ENCODE measurements at regions not wholly inside any gene's neighbourhood (a gene's known extent, or its start where the extent isn't known, plus 50 kb on each side); places are given as distances from the start of the nearest gene placed in this dataset.
"Not testable (repeated sequence)": the region's sequence is repeated elsewhere in the genome, so short reads cannot be mapped to it uniquely, and the experiment has no call there.

DNA sequence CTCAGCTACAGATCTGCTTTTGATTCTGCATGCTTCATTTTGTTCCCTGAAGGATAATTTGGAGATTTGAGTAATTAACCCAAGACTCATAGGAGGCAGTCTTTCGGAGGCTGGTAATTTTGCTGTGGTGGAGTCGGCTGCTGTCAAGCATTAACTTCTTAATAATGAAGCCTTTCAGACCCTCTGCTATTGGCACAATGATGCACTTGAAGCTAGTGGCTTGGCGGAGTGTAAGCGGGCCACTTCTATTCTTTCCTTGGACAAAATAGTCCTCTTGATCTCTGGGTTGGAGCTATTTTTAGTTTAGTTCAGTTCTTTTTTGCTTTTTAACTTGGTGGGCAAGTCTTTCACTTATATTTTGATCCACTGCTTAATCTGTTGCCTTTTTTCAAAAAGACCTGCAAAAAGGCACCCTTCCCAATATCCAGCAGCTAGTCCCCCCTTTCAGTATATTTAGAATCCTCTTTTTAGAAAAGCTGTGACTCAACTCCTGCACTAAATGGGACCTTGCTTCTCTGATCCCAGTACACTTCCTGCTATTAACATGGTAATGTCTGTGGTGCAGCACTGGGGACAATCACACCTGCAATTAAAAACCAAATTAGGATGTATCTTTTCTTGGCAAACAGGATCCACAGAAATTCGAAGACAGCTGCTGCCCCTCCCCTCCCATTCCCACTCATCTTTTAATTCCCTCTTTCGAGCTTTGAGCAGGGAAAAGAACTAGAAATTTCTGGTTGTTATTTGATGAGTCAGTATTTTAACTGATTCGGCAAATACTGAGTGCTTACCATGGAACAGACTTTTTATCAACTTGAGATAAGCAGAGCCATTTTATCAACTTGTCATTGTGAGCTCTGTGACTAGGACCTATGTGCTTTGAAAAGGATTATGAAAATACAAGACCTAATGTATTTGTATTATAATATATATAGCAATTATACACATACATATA is 169.4 kb upstream of the ANKRD55 start:
- no peak overlapping the region for H3K4me3 Mint-ChIP-seq
- DNase-seq (no peak), ATAC-seq (no peak)
- H3K27me3 Mint-ChIP-seq (ENCODE audit: low read depth): no peaks in the 10 kb centered on the region
- no peaks in the 10 kb centered on the region for H3K4me1 Mint-ChIP-seq (ENCODE audit: low read depth)
- no peaks in the 10 kb centered on the region for H3K9me3 Mint-ChIP-seq
- no peaks in the 10 kb centered on the region for H3K36me3 Mint-ChIP-seq (ENCODE audit: insufficient read depth)

GRCh38 chr5:56397796-56398195 is 164.7 kb upstream of the ANKRD55 start:
- H3K4me3 Mint-ChIP-seq; H3K36me3 Mint-ChIP-seq (ENCODE audit: insufficient read depth); H3K27me3 Mint-ChIP-seq (ENCODE audit: low read depth); H3K4me1 Mint-ChIP-seq (ENCODE audit: low read depth); DNase-seq; ATAC-seq: not testable (repeated sequence)
- peaks cover 20% of the 10 kb centered on the region for H3K9me3 Mint-ChIP-seq

DNA sequence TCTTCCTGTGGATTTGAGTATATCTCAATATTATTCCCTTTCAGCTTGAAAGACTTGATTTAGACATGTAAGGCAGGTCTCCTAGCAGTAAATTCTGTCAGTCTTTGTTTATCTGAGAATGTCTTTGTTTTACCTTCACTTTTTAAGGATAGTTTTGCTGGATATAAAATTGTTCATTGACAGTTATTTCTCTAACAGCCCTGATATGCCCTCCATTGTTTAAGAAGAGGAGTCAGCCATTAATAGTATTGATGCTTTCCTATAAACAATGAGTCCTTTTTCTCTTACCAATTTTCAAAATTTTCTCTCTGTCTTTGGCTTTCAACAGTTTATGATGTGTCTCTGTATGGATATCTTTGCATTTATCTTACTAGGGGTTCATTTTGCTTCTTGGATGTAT is 163.5 kb upstream of the ANKRD55 start:
- DNase-seq (no peak), ATAC-seq (no peak)
- Mint-ChIP-seq H3K36me3 (ENCODE audit: insufficient read depth) (peaks cover 3% of the 10 kb centered on the region), H3K9me3 (peaks cover 27% of the 10 kb centered on the region), H3K27me3 (ENCODE audit: low read depth) (no peaks in the 10 kb centered on the region), H3K4me3 (no peak overlapping the region), H3K4me1 (ENCODE audit: low read depth) (peaks cover 2% of the 10 kb centered on the region)

DNA sequence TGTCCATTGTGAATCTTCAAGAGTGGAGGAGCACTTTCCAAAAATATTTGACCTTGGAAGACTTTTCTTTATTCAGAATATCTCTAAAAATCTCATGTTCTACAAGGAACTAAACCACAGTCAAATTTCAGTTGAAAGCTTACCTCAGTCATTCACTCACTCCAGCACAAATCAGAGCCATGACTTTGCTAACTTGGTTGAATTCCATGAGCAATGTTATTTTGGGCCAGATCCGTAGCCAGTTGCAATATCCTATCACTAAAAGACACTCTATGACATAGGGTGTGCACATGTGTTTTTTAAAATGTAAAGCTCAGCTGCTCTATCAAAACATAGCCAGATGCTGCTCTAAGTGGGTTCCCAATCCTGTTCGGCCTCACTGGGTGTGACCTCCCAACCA is 156.1 kb upstream of the ANKRD55 start:
- Mint-ChIP-seq H3K9me3 (peaks cover 6% of the 10 kb centered on the region), H3K36me3 (ENCODE audit: insufficient read depth) (no peaks in the 10 kb centered on the region), H3K4me3 (no peak overlapping the region), H3K27me3 (ENCODE audit: low read depth) (no peaks in the 10 kb centered on the region), H3K4me1 (ENCODE audit: low read depth) (peaks cover 2% of the 10 kb centered on the region)
- DNase-seq: no peak
- no peak for ATAC-seq

DNA sequence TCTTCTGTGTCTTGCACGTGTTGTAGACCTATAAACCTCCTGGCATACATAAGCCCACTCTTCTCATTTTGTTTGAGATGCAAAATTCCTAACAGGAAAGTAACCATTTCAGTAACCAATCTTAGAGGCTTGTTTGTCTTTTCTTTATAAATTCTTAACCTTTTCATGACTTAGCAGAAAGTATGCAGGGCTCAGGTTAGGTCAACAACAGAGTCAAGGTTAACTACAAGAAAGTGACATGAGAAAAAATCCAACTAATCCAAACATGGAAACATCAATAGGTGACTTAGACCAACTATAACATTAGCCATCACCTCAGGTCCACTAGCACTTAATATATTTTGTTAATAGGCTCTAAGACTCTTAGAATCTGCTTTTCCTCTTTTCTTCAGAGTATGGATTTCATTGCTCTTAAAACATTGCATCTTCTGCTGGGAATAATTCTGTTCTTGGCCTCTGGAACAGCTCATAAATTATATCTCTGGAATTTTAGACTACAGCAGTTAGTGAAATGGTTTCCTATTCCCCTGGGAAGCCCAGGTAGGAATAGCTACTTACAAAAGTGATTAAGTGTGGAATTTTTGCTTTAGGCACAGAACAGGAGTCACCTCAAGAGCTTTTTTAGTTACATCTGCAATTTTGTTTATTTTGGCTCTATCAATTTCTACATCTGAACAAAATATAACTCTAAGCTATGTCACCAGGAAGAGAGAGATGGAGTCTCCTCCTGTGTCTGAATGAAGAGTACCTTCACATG is 155.3 kb upstream of the ANKRD55 start:
- peaks cover 2% of the 10 kb centered on the region for H3K4me1 Mint-ChIP-seq (ENCODE audit: low read depth)
- H3K4me3 Mint-ChIP-seq: no peak overlapping the region
- H3K36me3 Mint-ChIP-seq (ENCODE audit: insufficient read depth): no peaks in the 10 kb centered on the region
- no peaks in the 10 kb centered on the region for H3K27me3 Mint-ChIP-seq (ENCODE audit: low read depth)
- ATAC-seq: no peak
- no peak for DNase-seq
- peaks cover 6% of the 10 kb centered on the region for H3K9me3 Mint-ChIP-seq

- Mint-ChIP-seq H3K9me3 (no peaks in the 10 kb centered on the region), H3K27me3 (ENCODE audit: low read depth) (no peaks in the 10 kb centered on the region), H3K36me3 (ENCODE audit: insufficient read depth) (no peaks in the 10 kb centered on the region), H3K4me3 (no peak overlapping the region), H3K4me1 (ENCODE audit: low read depth) (no peaks in the 10 kb centered on the region)
- DNase-seq (no peak), ATAC-seq (no peak)
Measured at GRCh38 chr5:56386046-56386445, 152.9 kb upstream of the ANKRD55 start.

- no peaks in the 10 kb centered on the region for H3K36me3 Mint-ChIP-seq (ENCODE audit: insufficient read depth)
- H3K4me1 Mint-ChIP-seq (ENCODE audit: low read depth): no peaks in the 10 kb centered on the region
- H3K27me3 Mint-ChIP-seq (ENCODE audit: low read depth): no peaks in the 10 kb centered on the region
- no peak for DNase-seq
- H3K4me3 Mint-ChIP-seq: no peak overlapping the region
- H3K9me3 Mint-ChIP-seq: no peaks in the 10 kb centered on the region
- no peak for ATAC-seq
Measured at GRCh38 chr5:56384186-56384585, 151.1 kb upstream of the ANKRD55 start.

GRCh38 chr5:56383761-56384160 is 150.6 kb upstream of the ANKRD55 start:
- H3K27me3 Mint-ChIP-seq (ENCODE audit: low read depth): no peaks in the 10 kb centered on the region
- no peaks in the 10 kb centered on the region for H3K36me3 Mint-ChIP-seq (ENCODE audit: insufficient read depth)
- ATAC-seq (no peak), DNase-seq (no peak)
- no peak overlapping the region for H3K4me3 Mint-ChIP-seq
- H3K9me3 Mint-ChIP-seq: no peaks in the 10 kb centered on the region
- no peaks in the 10 kb centered on the region for H3K4me1 Mint-ChIP-seq (ENCODE audit: low read depth)

DNA sequence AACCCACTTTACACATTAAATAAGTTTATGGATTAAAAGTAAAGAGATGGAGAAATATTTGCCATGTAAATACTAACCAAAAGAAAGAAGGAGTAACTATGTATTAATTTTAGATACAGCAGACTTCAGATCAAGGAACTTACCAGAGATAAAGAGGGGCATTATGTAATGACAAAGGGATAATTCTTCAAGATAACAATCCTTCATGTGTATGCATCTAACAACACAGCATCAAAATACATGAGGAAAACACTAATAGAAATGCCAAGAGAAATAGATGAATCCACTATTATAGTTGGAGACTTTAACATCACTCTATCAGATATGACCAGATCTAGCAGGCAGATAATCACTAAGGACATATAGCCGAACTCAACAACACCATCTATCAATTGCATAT is 149.8 kb upstream of the ANKRD55 start:
- Mint-ChIP-seq H3K36me3 (ENCODE audit: insufficient read depth) (no peaks in the 10 kb centered on the region), H3K4me3 (no peak overlapping the region), H3K27me3 (ENCODE audit: low read depth) (no peaks in the 10 kb centered on the region), H3K4me1 (ENCODE audit: low read depth) (no peaks in the 10 kb centered on the region), H3K9me3 (no peaks in the 10 kb centered on the region)
- ATAC-seq (no peak), DNase-seq (no peak)

DNA sequence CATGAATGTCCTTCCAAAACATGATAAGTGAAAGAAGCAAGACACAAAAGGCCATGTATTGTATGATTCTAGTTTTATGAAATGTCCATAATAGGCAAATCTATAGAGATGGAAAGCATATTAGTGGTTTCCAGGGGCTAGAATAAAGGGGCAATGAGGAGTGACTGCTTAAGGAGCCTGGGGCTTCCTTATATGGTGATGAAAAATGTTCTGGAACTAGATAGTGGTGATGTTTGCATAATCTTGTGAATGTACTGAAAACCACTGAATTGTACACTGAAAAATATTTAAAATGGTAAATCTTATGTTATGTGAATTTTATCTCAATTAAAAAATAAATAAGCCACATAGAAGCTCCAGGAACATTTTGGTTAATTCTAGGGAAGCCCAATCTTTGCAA is 144.4 kb upstream of the ANKRD55 start:
- no peaks in the 10 kb centered on the region for H3K4me1 Mint-ChIP-seq (ENCODE audit: low read depth)
- no peak for ATAC-seq
- H3K4me3 Mint-ChIP-seq: no peak overlapping the region
- DNase-seq: no peak
- H3K9me3 Mint-ChIP-seq: peaks cover 4% of the 10 kb centered on the region
- no peaks in the 10 kb centered on the region for H3K27me3 Mint-ChIP-seq (ENCODE audit: low read depth)
- peaks cover 5% of the 10 kb centered on the region for H3K36me3 Mint-ChIP-seq (ENCODE audit: insufficient read depth)

GRCh38 chr5:56376128-56376527 is 143.0 kb upstream of the ANKRD55 start:
- H3K27me3 Mint-ChIP-seq (ENCODE audit: low read depth): no peaks in the 10 kb centered on the region
- H3K36me3 Mint-ChIP-seq (ENCODE audit: insufficient read depth): peaks cover 5% of the 10 kb centered on the region
- H3K4me3 Mint-ChIP-seq: no peak overlapping the region
- no peaks in the 10 kb centered on the region for H3K4me1 Mint-ChIP-seq (ENCODE audit: low read depth)
- H3K9me3 Mint-ChIP-seq: peaks cover 4% of the 10 kb centered on the region
- DNase-seq (no peak), ATAC-seq (no peak)

DNA sequence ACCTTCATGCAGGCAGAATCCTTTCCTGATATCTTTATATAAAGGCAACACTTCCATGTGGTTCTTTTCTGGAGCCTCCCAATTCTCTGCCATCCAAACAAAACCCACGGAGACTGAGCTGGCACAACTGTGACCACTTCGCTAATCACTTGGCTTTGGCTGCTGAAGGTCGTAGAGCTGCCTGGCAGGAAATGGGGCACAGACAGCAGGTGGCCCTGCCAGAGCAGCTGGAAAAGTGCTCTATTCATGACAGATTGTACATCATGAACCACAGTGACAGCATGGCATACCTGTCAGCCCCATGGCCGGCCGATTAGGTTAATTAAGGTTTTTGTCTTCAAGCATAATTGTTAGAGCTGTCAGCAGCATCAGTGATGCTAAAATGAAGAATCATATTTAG is 141.9 kb upstream of the ANKRD55 start:
- H3K4me1 Mint-ChIP-seq (ENCODE audit: low read depth): no peaks in the 10 kb centered on the region
- ATAC-seq (no peak), DNase-seq (no peak)
- peaks cover 4% of the 10 kb centered on the region for H3K9me3 Mint-ChIP-seq
- H3K4me3 Mint-ChIP-seq: no peak overlapping the region
- H3K36me3 Mint-ChIP-seq (ENCODE audit: insufficient read depth): peaks cover 5% of the 10 kb centered on the region
- H3K27me3 Mint-ChIP-seq (ENCODE audit: low read depth): no peaks in the 10 kb centered on the region

DNA sequence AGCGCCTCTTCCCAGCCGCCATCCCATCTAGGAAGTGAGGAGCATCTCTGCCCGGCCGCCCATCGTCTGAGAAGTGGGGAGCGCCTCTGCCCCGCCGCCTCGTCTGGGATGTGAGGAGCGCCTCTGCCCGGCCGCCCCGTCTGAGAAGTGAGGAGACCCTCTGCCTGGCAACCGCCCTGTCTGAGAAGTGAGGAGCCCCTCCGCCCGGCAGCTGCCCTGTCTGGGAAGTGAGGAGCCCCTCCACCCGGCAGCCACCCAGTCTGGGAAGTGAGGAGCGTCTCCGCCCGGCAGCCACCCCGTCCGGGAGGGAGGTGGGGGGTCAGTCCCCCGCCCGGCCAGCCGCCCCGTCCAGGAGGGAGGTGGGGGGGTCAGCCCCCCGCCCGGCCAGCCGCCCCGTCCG is 139.4 kb upstream of the ANKRD55 start:
- H3K4me1 Mint-ChIP-seq (ENCODE audit: low read depth); ATAC-seq; DNase-seq; H3K9me3 Mint-ChIP-seq; H3K36me3 Mint-ChIP-seq (ENCODE audit: insufficient read depth); H3K27me3 Mint-ChIP-seq (ENCODE audit: low read depth); H3K4me3 Mint-ChIP-seq: not testable (repeated sequence)

DNA sequence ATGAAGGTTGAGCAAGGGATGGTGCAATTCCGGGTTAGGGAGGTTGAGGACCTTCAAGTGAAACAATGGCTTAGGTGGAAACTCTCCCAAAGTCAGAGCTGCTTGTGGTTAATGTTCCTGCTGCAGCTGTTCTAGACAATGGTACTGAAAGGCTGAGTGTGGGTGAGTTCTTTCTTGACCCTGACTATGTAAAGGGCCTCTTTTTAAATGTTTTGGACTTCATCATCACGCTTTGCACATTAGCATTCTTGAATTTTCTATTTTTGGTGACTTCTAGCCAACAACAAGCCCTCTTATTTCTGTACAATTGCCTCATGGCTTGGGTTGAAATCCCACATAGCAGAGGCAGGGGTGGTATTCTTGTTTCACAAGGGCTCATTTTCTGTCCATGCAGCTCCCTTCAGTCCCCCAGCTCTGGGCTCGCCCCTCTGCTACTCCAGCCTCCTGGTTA is 136.3 kb upstream of the ANKRD55 start:
- no peak for DNase-seq
- Mint-ChIP-seq H3K9me3 (no peaks in the 10 kb centered on the region), H3K27me3 (ENCODE audit: low read depth) (no peaks in the 10 kb centered on the region), H3K36me3 (ENCODE audit: insufficient read depth) (no peaks in the 10 kb centered on the region), H3K4me3 (no peak overlapping the region), H3K4me1 (ENCODE audit: low read depth) (no peaks in the 10 kb centered on the region)
- no peak for ATAC-seq

GRCh38 chr5:56367748-56368147 is 134.6 kb upstream of the ANKRD55 start:
- no peaks in the 10 kb centered on the region for H3K4me1 Mint-ChIP-seq (ENCODE audit: low read depth)
- DNase-seq: no peak
- no peak for ATAC-seq
- H3K9me3 Mint-ChIP-seq: peaks cover 8% of the 10 kb centered on the region
- H3K27me3 Mint-ChIP-seq (ENCODE audit: low read depth): peaks cover under 1% of the 10 kb centered on the region
- no peaks in the 10 kb centered on the region for H3K36me3 Mint-ChIP-seq (ENCODE audit: insufficient read depth)
- no peak overlapping the region for H3K4me3 Mint-ChIP-seq

Measured in activated T-cell treated with anti-CD3 and anti-CD28 coated beads, Interleukin-2, amount 50 U/mL, for 4 hours (primary cell).